KMS-11 (cell line): ENCODE measurements at regions not wholly inside any gene's neighbourhood (a gene's known extent, or its start where the extent isn't known, plus 50 kb on each side); places are given as distances from the start of the nearest gene placed in this dataset.
"Not testable (repeated sequence)": the region's sequence is repeated elsewhere in the genome, so short reads cannot be mapped to it uniquely, and the experiment has no call there.

Source experiments
- H2AFZ ChIP-seq: fragments of 200-600 bp; sonication (generic); 2 replicates; pipeline ENCODE4 v1.6.1; 2016; ENCODE audit warnings: antibody characterized with exemption, mixed run types, low read depth
- H3K27ac ChIP-seq: fragments of 200-600 bp; sonication (generic); 2 replicates; pipeline ENCODE4 v1.6.1; 2016; ENCODE audit warnings: mild to moderate bottlenecking, mixed run types
- H3K27me3 ChIP-seq: fragments of 200-600 bp; sonication (generic); 2 replicates; pipeline ENCODE4 v1.6.1; 2017; ENCODE audit warnings: mild to moderate bottlenecking, low read depth, mixed run types, moderate library complexity; ENCODE audit not compliant: insufficient read depth
- H3K36me3 ChIP-seq: fragments of 200-600 bp; sonication (generic); 2 replicates; pipeline ENCODE4 v1.6.1; 2017; ENCODE audit warnings: mild to moderate bottlenecking, mixed run types; ENCODE audit not compliant: insufficient read depth
- H3K4me1 ChIP-seq: fragments of 200-600 bp; sonication (generic); 2 replicates; pipeline ENCODE4 v1.6.1; 2016; ENCODE audit warnings: mild to moderate bottlenecking, low read depth, mixed run types; ENCODE audit not compliant: poor library complexity, severe bottlenecking
- H3K4me2 ChIP-seq: fragments of 200-600 bp; sonication (generic); 2 replicates; pipeline ENCODE4 v1.7.0; 2016; ENCODE audit warnings: mild to moderate bottlenecking, mixed run types
- H3K4me3 ChIP-seq: fragments of 200-600 bp; sonication (generic); IDR thresholded peaks from 2 replicates; pipeline ENCODE4 v1.6.1; 2017; ENCODE audit warnings: low read depth, low read length, mixed read lengths; ENCODE audit not compliant: insufficient read depth
- H3K79me2 ChIP-seq: fragments of 200-600 bp; sonication (generic); 2 replicates; pipeline ENCODE4 v1.6.1; 2016; ENCODE audit warnings: low read depth, mixed run types; ENCODE audit not compliant: insufficient read depth
- H3K9ac ChIP-seq: fragments of 200-600 bp; sonication (generic); 2 replicates; pipeline ENCODE4 v1.6.1; 2016; ENCODE audit warnings: mild to moderate bottlenecking, mixed run types
- H4K20me1 ChIP-seq: fragments of 200-600 bp; sonication (generic); 2 replicates; pipeline ENCODE4 v1.6.1; 2016; ENCODE audit warnings: mild to moderate bottlenecking, mixed run types; ENCODE audit not compliant: insufficient read depth

DNA sequence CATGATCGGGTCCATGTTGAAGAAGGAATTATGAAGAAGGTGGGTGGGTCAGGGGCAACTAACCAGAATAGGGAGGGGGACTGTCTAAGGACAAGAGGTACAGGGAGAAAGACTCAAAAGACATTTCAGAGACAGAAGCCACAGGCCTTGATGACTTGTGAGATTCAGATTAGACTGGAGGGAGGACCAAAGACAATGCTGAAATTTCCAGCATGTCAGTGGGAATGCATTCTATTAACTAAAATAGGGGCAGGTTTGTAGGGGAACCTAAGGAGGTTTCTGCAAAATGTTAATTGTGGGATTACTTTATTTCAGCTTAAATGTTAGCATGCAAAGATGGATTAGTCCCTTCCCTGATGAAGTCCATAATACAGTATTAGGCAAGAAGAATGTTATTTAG, 141.6 kb upstream of the NBPF26 start:
- H3K79me2 ChIP-seq, H2AFZ ChIP-seq, H3K27me3 ChIP-seq, H4K20me1 ChIP-seq, H3K36me3 ChIP-seq, H3K4me3 ChIP-seq, H3K4me2 ChIP-seq, H3K27ac ChIP-seq, H3K4me1 ChIP-seq, H3K9ac ChIP-seq: not testable (repeated sequence)

DNA sequence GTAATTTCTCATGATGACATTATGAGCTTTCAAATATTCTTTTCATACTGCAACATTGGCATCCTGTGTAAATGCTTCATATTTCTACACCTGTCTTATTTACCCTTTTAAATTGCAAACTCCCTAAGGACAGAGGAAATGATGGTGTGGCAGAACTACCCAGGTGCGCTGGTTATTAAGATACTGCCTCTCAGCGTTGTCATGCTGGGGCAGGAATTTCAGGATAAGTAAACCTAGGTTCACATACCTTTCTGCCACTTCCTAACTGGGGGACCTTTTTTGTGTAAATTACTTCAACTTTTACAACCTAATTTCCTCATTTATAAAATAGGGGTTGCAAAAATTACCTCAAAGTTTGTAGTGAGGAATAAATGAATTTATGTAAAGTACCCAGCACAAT, 137.7 kb upstream of the NBPF26 start:
- H3K79me2 ChIP-seq, H3K27me3 ChIP-seq, H3K36me3 ChIP-seq, H3K4me1 ChIP-seq, H3K27ac ChIP-seq, H4K20me1 ChIP-seq, H2AFZ ChIP-seq, H3K4me3 ChIP-seq, H3K9ac ChIP-seq, H3K4me2 ChIP-seq: not testable (repeated sequence)

DNA sequence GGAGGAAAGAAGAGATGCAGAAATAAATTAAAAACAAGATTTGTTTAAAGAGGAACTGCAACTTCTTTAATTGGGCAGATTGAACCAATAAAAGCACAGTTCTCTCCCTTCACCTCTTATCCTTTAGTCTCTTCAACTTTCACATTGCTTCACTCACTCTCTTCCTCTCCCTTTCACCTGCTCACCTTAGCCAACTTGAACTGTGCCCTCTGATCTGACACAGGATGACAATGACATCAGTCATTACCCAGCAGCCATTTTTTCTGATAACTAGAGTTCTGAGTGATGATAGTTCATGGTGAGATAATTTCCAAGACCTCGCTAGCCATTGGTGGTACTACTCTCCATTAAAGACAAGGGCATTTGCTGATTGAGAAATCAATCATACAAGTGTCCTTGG, 134.9 kb upstream of the NBPF26 start:
- not testable (repeated sequence) for H3K36me3 ChIP-seq, H3K27me3 ChIP-seq, H4K20me1 ChIP-seq, H3K4me1 ChIP-seq, H3K27ac ChIP-seq, H3K79me2 ChIP-seq, H3K4me3 ChIP-seq, H3K4me2 ChIP-seq, H3K9ac ChIP-seq, H2AFZ ChIP-seq

DNA sequence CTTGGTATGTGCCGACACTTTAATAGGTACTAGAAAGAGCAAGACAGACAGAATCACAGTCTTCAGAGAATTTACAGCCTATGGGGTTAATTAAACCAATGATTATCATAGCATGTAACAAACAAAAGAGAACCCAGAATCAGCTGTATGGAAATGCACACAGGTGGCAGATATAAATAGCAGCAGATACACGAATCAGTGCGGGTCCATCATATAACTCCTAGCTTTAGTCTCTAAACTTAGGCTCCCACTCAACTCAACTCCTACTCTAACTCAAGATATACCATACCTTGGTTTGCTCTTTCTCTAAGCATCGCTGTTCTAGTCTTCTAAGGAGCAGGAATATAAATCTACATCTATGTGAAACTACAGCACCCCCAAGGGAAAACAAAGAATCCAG, 132.0 kb upstream of the NBPF26 start:
- H3K4me1 ChIP-seq, H3K27ac ChIP-seq, H4K20me1 ChIP-seq, H3K4me2 ChIP-seq, H3K79me2 ChIP-seq, H3K9ac ChIP-seq, H3K27me3 ChIP-seq, H3K4me3 ChIP-seq, H2AFZ ChIP-seq, H3K36me3 ChIP-seq: not testable (repeated sequence)

DNA sequence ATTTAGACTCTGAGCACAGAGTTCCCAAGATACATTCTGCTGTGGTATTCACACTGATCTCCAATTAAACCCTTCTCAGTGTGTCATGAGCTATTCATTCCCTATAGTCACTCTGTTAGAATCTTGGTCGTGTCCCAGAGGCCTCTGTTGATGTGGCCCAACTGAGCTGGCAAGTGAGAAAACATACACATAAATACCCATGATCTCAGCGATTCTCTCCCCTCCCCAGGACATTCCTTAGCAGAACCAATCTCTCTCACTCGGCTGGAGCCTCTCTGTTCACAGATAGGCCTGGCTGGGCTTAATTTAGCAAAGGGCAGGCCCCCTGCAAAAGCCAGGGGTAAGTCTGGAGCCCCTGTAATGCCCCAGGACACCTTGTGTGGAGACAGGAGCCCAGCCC, 130.8 kb upstream of the NBPF26 start:
- H3K27me3 ChIP-seq, H3K9ac ChIP-seq, H4K20me1 ChIP-seq, H3K4me2 ChIP-seq, H2AFZ ChIP-seq, H3K79me2 ChIP-seq, H3K4me1 ChIP-seq, H3K27ac ChIP-seq, H3K36me3 ChIP-seq, H3K4me3 ChIP-seq: not testable (repeated sequence)

DNA sequence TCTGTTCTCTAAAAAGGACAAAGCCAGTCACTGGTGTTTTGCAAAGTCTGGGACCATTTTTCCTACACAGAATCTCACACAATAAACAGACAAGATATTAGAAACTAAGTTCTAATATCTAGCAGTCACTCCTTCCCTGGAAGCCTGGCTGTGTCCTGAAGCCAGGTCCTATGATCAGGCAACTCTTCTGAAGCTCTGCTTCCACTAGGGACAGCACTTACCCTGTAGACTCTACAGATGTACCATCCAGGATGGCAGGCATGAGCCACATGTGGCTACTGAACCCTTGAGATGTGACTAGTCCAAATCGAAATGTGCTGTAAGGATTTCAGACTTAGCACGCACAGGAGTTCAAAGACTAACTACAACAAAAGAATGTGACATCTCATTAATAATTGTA, 130.1 kb upstream of the NBPF26 start:
- H3K27ac ChIP-seq, H3K9ac ChIP-seq: not testable (repeated sequence)

DNA sequence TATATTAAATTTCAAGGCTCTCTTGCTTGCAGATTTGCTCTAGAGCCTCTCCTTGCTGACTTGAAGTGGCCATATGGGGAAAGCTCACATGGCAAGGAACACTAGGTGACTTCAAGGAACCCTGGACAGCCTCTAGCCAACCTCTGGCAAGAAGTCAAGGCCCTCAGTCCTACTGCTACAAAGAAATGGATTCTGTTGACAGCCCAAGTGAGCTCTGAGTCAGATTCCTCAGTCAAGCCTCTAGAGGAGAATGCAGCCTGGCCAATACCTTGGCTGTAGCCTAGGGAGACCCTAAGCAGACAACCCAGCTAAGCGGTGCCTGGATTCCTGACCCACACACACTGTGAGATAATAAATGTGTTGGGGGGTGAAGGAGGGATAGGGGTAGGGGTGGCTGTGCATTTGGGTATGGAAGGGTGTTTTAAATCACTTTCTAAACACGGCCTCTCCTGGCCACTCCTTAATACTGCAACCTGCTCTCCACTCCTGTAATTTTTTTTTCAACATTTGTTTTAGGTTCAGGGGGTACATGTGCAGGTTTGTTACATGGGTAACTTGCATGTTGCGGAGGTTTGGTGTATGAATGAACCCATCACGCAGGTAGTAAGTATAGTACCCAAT, 125.3 kb upstream of the NBPF26 start:
- not testable (repeated sequence) for H4K20me1 ChIP-seq, H3K4me2 ChIP-seq, H3K36me3 ChIP-seq, H3K27ac ChIP-seq, H3K4me3 ChIP-seq, H3K79me2 ChIP-seq, H3K9ac ChIP-seq, H2AFZ ChIP-seq, H3K4me1 ChIP-seq, H3K27me3 ChIP-seq

More for the DNA sequence above, 130.1 kb upstream of the NBPF26 start:
- not testable (repeated sequence) for H3K27me3 ChIP-seq, H3K4me3 ChIP-seq, H2AFZ ChIP-seq, H3K36me3 ChIP-seq, H3K79me2 ChIP-seq, H3K4me2 ChIP-seq, H4K20me1 ChIP-seq, H3K4me1 ChIP-seq

DNA sequence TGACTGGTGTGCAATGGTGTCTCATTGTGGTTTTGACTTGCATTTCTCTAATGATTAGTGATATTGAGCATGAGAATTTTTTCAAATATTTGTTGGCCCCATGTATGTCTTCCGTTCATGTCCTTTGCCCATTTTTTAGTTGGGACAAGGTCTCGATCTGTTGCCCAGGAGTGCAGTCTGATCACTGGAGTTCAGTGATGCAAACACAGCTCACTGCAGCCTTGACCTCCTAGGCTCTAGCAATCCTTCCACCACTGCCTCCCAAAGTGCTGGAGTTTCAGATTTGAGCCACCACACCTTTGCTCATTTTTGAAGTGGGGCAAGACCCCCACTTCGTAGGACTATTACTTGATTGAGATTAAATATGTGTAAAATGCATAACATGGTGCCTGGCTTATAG, 124.2 kb upstream of the NBPF26 start:
- not testable (repeated sequence) for H3K9ac ChIP-seq, H4K20me1 ChIP-seq, H3K27ac ChIP-seq, H3K4me3 ChIP-seq, H3K36me3 ChIP-seq, H3K4me2 ChIP-seq, H3K4me1 ChIP-seq, H3K79me2 ChIP-seq, H3K27me3 ChIP-seq, H2AFZ ChIP-seq

DNA sequence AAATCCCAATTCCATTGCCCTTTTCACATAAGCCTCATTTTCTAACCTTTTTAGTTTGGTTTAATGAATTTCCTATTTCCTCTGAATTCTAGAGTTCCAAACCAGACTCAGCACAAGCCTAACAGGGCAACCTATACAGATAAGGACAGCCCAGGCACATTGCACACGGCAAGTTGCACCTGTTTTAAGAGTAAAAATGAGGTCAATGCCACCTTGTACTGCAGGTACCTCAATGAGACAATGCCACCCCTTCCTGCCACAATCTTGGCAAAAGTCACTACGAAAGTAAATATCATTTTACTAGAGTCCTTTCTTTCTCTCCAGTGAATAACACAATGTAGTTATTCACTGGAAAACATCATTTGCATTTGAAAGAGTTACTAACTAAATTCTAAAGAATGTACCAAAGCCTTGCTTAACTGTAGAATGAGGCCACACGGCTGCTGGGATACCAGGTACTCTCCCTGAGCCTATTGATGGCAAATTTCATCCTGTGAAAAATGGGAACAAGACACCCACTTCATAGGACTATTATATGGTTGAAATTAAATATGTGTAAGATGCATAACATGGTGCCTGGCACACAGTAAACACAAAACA, 123.2 kb upstream of the NBPF26 start:
- not testable (repeated sequence) for H4K20me1 ChIP-seq, H2AFZ ChIP-seq, H3K4me1 ChIP-seq, H3K79me2 ChIP-seq, H3K27ac ChIP-seq, H3K27me3 ChIP-seq, H3K36me3 ChIP-seq, H3K9ac ChIP-seq, H3K4me3 ChIP-seq, H3K4me2 ChIP-seq

DNA sequence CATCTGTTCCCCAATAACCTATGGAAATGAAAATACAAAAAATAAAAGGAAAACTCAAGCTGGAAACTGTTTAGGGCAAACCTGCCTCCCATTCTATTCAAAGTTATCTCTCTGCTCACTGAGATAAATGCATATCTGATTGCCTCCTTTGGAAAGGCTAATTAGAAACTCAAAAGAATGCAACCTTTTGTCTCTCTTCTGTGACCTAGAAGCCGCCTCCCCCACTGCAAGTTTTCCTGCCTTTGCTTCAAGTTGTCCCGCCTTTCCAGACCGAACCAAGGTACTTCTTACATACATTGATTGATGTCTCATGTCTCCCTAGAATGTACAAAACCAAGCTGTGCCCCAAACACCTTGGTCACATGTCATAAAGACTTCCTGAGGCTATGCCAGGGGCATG, 115.9 kb upstream of the NBPF26 start:
- H4K20me1 ChIP-seq, H2AFZ ChIP-seq, H3K9ac ChIP-seq, H3K4me2 ChIP-seq, H3K27ac ChIP-seq, H3K79me2 ChIP-seq, H3K4me1 ChIP-seq, H3K36me3 ChIP-seq, H3K27me3 ChIP-seq, H3K4me3 ChIP-seq: not testable (repeated sequence)
